GM21423 (cell line): ENCODE measurements at regions not wholly inside any gene's neighbourhood (a gene's known extent, or its start where the extent isn't known, plus 50 kb on each side); places are given as distances from the start of the nearest gene placed in this dataset.
"Not testable (repeated sequence)": the region's sequence is repeated elsewhere in the genome, so short reads cannot be mapped to it uniquely, and the experiment has no call there.

ENCODE experiments used
- ATAC-seq: cut with Tn5 transposase; IDR thresholded peaks from one replicate; pipeline ENCODE4 v1.9.1; 2021; ENCODE audit warnings: mild to moderate bottlenecking, moderate library complexity; ENCODE audit not compliant: unreplicated experiment

GRCh38 chr11:43168241-43168640 is 143.6 kb upstream of the API5 start:
- not testable (repeated sequence) for ATAC-seq

- no peak for ATAC-seq
These were observed 139.3 kb upstream of the API5 start for GRCh38 chr11:43172477-43172876.

- ATAC-seq: no peak
These were observed 133.8 kb upstream of the API5 start for GRCh38 chr11:43177975-43178374.

GRCh38 chr11:43194459-43194858 is 117.3 kb upstream of the API5 start:
- not testable (repeated sequence) for ATAC-seq

- ATAC-seq: no peak
These were observed 114.4 kb upstream of the API5 start for GRCh38 chr11:43197379-43197778.

- ATAC-seq: no peak
These were observed 111.8 kb upstream of the API5 start for GRCh38 chr11:43200031-43200430.

- ATAC-seq: no peak
These were observed 99.5 kb upstream of the API5 start for GRCh38 chr11:43212279-43212678.

GRCh38 chr11:43214471-43214870 is 97.3 kb upstream of the API5 start:
- ATAC-seq: no peak

GRCh38 chr11:43217849-43218248 is 93.9 kb upstream of the API5 start:
- no peak for ATAC-seq

GRCh38 chr11:43222215-43222614 is 89.6 kb upstream of the API5 start:
- ATAC-seq: no peak

- no peak for ATAC-seq
These were observed 88.8 kb upstream of the API5 start for GRCh38 chr11:43223026-43223425.

GRCh38 chr11:43234881-43235280 is 76.9 kb upstream of the API5 start:
- no peak for ATAC-seq

GRCh38 chr11:43238341-43238740 is 73.5 kb upstream of the API5 start:
- ATAC-seq: no peak

- no peak for ATAC-seq
These were observed 72.0 kb upstream of the API5 start for GRCh38 chr11:43239791-43240190.

- no peak for ATAC-seq
These were observed 69.4 kb upstream of the API5 start for GRCh38 chr11:43242401-43242800.

- ATAC-seq: no peak
These were observed 67.9 kb upstream of the API5 start for GRCh38 chr11:43243927-43244326.

GRCh38 chr11:43245466-43245865 is 66.3 kb upstream of the API5 start:
- ATAC-seq: no peak

GRCh38 chr11:43250309-43250708 is 61.5 kb upstream of the API5 start:
- no peak for ATAC-seq

- no peak for ATAC-seq
These were observed 50.0 kb upstream of the API5 start for GRCh38 chr11:43261775-43262174.
